ENCODE measurements at regions not wholly inside any gene's neighbourhood (a gene's known extent, or its start where the extent isn't known, plus 50 kb on each side); places are given as distances from the start of the nearest gene placed in this dataset.

- TF ChIP-seq CTCF (conservative IDR thresholded peaks at IDR 0.05) (no peak), ZFX (IDR thresholded peaks at IDR 0.05) (no peak)
Observed at GRCh38 chr3:13143381-13144004, 70.3 kb upstream of the IQSEC1 start.
